Stimulated activated CD8-positive, alpha-beta memory T cell treated with anti-CD3 and anti-CD28 coated beads, Interleukin-15, amount 100 ng/mL, for 4 hours (primary cell): ENCODE measurements at regions not wholly inside any gene's neighbourhood (a gene's known extent, or its start where the extent isn't known, plus 50 kb on each side); places are given as distances from the start of the nearest gene placed in this dataset.

Experiments
- DNase-seq, 2 donors: peaks; one replicate each; pipeline ENCODE4 v3.0.0-alpha.2; 2020; ENCODE audit warnings: low read depth in 2 of 2

DNA sequence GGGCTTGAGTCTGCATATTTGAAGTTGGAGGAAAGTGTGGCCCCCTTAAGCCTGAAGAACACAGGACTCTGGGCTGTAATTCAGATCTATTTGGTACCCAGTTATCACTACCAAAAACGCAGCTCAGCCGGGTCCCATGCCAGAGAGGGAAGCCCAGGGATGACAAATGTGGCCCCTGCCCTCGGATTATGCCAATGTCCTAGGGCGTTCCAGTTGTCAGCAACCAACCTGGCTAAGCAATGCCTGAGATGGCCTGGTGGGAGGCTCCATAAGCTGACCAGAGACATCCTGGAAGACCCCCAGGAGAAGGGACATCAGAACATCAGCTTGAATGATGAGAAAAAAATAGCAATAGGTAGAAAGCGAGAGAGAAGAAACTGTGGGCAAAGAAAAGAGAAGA, 79.6 kb upstream of the UQCRFS1 start:
- DNase-seq: no peak

DNA sequence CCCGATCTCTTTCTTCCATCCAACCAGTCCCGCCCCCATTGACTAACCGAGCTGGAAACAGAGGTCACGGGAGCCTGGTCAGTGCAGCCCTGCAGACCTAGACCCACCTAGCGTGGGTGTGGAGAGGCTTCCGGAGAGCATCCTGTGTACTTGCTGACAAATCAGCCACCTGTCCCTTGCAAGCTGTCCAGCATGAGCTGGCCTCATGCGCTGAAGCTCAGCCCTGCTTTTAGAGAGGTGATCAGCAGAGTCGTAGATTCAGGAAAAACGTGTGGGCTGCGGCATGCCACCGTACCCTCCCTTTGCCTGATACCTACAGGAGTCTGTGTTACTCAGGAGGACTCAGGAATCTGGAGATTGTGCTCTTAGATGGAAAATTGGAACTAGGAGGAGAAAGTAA, 80.3 kb upstream of the UQCRFS1 start:
- no peak for DNase-seq

DNA sequence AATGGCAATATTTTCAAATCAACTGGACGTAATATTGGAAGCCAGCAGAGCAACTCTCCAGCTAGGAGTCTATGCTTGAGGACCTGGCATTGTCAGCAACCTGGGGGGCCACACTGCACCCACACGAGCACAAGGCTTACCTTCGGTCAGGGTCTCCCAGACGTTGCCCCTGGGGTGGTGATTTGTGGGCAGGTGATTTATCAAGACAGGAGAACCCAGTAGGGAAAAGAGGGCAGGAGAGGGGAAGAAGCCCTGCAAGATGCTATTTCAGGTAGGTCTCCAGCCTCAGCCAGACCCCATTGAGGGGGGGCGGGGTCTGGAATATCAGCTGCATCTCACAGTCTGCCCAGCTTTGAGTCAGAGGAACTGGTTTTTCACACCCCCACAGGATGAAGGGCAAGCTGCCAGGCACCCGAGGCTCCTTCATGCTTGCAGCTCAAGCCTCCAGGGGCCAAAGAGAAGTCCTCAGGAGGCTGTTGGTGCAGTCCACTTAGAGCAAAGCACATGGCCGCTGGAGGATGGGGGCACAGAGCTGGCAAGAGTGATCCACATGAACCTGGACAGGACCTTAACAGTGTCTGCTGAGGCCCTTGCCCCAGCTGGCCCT, 80.9 kb upstream of the UQCRFS1 start:
- DNase-seq: no peak

DNA sequence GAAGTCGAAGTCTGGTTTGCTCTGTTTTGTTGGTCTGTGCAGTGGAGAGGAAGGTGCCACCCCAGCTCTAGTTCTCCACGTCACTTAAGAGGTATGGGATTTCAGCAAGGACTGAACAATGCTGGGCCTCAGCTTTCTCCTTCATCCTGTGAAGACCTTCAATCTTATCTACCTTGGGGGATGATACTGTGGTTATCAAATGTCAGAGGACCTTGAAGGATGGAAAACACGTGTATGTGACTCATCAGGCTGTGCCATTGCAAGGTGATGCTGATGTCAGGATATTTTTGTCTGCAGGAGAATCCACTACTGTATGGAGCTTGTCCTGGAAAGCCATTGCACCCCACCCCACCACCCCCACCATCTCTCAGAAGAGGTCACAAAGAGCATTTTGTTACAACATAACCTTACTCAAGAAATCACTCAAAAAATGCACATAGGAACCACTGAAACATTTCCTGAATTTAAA, 81.4 kb upstream of the UQCRFS1 start:
- DNase-seq: no peak

DNA sequence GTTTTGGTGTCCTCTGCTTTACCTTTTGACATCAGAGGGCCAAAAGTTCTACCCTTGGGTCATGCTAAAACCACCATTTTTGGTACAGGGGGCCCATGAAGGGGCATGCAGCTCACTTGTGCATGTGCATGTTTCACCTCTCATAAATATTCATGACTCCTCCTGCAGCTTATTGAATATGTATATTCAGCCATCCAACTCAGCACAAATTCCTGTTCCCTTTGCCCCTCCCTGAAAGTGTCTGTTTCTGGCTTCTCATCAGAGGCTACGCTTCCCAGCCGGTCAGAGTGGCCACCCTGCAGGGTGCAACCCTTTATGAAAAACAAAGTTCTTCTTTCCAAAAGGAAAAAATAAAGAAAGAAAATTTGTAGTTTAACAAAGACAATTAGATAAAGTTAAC, 82.3 kb upstream of the UQCRFS1 start:
- no peak for DNase-seq

DNA sequence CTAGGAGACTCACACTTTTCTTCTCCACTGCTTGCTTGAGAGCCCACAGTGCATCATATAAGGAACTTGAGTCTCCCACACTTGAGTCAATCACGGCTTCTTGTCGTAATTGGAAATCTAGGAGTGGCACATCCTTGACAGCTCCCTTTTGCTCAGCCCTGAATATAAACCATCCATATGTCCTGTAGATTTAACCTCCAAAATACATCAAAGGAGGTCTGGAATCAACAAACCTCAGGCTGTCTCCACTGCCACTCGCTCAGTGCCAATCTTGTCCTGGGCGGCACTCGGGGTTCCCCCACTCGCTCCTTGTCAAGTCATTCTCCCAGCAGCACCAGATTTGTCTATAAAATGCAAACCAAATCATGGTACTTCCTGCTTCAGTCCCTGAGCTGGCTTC, 84.4 kb upstream of the UQCRFS1 start:
- DNase-seq: no peak

DNA sequence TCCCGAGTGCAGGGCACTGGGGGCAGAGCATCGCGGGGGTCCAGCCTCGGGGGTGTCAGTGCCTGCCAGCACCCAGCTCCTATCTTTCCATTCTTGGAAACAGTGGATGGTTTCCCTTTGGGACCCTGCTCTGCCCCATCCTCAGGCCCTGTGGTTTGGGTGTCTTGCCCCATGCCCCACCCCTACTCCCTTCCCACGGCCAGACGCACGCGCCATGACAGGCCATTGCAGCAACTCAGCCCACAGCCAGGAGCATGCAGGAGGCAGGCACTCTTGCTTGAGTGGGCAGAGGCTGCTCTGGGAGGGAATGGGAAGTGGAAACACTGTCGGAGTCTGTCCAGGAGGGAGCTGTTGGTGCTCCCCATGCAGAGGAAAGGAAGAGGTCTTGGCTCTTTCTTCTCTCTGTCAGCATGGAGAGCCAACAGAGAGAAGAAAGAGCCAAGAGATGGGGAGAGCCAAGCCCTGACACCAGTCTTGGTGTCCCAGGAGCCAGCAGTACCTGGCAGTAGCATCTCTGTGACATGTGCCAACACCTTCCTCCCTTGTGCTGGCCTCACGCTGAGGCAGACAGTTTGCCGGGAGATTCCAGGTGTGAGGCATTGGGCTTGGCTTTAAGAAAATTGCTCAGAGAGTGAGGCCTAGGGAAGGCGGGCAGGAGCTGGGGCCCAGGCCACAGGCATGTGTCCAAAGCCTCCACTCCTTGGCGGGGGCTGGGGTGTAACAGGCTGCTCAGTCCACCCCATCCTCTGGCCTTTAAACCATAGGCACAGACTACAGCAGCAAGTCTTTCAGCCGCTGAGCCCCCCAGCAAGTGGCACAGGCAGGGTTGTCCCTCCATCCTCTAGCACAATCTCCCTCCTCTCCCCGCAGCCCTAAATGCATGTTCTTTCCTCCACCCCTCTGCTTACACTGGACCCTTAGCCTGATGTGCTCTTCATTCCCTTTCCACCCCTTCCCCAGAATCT, 86.7 kb upstream of the UQCRFS1 start:
- no peak for DNase-seq

DNA sequence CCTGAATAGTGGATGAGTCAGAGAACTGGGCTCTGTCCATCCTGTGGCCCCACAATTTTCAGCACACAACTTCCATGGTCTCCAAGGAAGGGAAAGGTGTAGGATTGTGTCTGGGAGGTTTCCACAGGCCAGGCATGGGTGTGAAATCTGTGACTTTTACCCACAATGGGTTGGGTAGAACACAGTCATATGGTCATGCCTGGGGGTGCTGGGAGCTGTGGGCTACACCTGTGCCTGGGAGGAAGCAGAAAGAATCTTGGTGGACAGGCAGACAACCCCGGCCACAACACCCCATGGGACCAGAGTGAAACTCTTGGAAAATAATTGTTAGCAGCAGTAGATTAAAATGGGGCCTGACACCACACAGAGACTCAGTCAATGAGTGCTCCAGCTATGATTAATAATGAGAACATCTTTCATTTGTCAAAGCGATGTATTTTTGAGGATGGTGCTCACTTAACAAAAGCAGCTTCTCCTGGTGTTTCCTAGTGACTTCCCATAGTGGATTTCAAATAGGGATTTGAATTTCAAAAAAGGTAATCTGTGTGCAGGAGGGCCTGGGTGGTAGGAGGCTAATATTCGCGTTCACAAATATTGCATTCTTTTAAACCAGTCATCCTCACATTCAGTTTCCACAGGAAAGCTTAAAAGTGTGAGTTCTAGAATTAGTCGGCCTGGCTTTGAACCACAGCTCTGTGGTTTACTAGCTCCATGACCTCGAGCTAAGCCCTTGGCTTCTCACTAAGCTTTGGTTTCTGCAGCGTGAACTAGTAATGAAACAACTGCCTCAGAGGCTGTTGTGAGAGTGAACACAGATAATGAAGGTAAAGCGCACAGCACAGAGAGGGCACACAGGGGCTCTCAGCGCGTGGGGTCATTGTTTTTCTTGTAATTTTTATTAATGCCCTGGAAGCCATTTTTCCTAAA, 89.3 kb upstream of the UQCRFS1 start:
- no peak for DNase-seq

DNA sequence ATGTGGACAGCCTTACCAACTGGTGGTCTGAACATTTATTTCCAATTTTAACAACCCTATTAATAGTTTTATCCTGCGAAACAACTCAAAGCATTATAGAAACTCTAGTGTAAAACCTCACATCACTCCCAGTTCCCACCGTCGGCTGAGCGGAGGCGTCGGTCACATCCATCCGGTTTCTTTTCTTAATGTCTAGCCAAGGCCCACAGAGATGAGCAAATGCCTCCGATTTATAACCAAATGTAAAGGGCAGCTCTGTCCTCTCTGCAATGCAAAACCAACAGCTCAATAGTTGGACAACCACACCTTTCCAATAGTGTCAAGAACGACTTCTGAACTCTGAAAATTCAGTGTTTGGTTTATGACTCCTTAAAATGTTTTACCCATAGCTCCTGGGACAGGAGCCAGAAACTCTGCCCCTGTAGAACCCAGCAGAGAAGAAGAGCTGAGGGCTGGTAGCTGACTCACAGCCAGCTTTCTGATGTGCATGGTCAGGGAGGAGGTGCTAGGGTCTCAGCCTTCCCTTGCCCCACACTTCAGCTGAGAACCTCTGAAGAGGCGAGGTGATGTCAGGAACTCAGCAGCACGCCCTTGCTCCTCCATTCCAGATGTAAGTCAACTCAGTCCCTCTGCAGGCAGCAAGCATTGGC, 90.2 kb upstream of the UQCRFS1 start:
- no peak for DNase-seq

DNA sequence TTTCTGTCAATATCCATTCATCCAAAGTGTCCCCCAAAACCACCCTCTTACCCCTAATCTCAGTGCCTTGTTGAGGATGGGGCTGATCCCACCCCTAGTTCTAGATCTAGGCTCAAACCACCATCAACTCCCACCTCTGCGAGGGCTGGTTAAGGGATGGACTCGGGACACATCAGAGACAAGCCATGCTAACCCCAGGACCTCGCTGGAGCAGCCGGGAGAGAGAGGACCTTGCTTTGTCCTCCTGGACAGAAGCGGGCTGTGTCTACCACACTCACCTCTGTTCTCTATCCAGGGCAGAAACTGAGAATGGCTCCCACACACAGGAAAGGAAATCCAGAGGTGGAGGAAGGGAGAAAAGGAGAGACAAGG, 90.8 kb upstream of the UQCRFS1 start:
- no peak for DNase-seq

DNA sequence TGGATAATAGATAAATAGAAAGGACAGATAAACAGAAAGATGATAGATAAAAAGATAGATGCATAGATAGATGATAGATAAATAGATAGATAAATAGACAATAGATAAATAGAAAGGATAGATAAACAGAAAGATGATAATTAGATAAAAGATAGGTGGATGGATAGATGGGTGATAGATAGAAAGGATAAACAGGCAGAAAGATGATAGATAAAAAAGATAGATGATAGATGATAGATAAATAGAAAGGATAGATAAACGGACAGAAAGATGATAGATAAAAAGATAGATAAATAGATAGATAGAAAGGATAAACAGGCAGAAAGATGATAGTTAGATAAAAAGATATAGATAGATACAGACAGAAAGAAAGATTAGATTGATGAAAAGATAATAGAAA, 92.3 kb upstream of the UQCRFS1 start:
- no peak for DNase-seq

DNA sequence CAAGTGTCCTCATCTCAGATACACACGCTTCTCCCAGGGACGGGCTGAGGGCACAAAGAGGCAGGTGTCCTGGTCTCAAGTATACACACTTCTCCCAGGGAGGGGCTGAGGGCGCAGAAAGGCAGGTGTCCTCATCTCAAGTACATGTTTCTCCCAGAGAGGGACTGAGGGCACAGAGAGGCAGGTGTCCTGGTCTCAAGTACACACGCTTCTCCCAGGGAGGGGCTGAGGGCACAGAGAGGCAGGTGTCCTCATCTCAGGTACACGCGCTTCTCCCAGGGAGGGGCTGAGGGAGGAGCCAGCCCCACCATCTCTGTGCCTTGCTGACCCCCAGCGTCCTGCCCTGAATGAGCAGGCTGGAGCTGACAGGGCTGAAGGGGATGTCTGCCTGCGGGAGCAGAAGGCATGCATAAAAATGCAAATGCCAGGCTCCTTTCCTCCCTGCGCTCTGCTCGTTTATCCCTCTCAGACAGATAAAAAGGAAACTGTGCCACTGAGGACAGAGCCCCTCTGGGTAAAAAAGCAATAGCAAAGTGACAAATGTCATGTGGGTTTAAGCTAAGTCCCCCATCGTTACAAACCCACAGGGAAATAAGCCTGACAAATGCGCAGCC, 96.1 kb upstream of the UQCRFS1 start:
- no peak for DNase-seq

DNA sequence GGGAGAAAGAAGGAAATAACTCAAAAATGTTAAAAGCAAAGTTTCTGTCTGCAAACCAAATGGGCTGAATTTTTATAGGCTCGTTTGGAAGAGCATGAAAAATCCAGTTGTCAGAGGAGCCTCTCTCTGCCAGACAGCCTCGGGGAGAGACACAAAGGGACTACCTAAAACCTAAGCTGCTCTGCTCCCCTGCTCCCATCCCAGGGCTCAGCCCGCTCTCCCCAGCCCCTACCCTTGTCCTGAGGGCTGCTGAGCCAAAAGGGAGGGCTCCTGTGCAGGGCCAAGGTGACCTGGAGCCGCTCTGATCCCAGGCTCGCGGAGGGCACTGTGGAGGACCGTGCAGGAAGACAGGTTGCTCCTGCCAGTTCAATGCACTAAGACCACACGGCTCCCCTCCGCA, 96.7 kb upstream of the UQCRFS1 start:
- DNase-seq: no peak

DNA sequence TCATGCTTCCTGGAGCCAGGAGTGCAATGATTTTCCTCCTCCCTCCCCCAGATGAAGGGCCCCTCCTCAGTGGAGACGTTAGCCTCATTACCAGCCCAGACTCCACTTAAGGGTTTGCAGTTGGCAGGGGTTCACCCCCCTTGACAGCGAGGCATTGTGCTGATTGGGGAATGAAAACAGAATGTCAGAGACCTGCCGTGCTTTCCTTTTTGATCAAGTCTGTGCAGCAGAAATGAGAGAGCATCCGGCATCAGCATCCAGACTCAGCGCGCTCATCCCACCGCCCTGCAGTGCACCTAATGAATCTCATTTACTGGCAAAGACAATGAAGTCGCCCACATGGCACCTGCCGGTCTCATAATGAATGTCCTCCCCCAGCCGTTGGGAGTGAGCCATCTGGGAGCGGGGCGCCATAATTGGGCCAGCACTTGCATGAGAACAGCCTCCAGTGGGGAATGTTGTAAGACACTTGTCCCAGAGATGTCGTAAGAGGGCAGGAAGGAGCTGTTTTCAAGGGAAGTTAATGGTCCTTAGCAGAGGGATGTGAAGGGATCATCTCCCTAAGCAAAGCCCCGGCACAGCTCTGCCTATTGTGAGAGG, 98.3 kb upstream of the UQCRFS1 start:
- DNase-seq: no peak

DNA sequence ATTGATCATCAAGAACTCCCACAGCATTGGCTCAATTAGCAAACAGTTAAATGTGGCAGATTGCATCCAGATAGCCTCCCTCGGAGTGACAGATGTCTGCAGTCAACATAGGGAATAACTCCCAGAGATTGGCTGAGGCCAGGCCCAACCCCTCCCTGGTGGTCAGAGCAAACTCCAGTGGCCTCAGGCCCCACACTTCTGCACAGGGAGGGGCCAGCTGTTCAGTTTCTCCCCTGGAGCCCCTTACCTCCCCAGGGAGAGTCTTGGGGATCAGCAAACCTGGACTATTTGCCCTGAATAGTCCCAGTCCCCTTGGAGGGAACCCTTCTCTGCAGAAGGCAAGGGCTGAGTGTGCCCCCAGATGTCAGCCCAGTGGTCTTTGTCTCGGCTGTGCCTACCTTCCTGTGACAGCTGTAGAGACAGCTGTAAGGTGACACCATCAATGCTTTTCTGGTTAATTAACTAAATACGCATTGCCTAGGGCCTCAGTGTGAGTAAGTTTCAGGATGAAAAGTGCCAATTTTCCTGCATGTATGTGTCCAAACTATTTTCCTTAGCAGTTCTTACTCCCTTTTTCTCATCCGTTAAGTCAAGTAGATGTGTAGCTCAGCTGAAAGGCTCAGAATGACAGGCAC, 102.7 kb upstream of the UQCRFS1 start:
- DNase-seq: no peak

DNA sequence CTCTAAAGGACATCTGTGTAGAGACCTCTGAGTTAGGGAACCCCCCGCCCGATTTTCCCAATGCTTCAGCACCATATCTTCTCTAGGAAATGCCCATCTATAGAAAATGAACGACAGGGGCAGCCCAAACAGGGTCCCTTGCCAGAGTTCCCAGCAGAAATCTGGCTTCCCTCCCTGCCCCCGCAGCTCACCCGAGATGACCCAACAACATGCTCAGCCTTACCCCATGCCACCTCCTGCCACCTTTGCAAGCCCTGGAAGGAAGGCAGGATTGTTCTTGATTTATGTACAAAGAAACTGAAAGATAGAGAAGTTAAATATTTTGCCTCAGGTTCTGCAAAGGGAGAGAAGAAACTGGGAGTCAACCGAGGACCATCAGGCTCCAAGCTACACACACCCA, 105.6 kb upstream of the UQCRFS1 start:
- no peak for DNase-seq

DNA sequence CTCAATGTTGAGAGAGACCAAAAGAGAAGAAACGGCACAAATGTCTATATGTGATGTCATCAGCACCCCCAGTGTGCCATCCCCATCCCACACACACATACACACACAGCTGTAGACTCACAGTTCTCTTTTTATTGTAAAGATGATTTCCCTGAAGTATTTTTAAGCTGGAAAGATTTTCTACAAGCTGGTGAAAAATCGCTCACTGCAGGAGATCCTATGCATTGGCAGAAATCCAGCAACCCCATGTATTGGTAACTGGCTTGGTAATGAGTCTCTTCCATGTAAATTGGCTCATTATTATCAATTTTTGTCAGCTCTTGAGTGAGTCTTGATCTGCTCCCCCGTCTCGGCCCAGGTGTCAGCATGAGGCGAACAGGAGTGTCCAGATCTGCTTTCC, 107.1 kb upstream of the UQCRFS1 start:
- DNase-seq: no peak

DNA sequence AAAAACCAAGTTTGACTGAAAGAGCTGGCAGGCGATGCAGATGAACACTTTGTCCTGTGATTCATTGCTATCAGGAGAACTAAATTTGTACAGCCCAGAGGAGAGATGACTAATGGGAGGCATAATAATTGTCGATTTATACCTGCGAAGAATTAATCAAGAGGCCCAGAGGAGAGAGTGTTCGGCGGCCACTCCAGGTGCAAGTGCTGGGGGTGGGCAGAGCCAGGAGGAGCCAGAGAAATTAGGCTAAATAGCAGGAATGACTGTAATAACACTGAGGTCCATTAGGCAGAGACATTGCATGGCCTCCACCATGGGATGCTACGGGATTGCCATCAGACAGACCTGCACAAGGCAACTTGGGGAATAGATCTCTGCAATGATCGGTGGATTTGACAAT, 107.7 kb upstream of the UQCRFS1 start:
- DNase-seq: no peak

DNA sequence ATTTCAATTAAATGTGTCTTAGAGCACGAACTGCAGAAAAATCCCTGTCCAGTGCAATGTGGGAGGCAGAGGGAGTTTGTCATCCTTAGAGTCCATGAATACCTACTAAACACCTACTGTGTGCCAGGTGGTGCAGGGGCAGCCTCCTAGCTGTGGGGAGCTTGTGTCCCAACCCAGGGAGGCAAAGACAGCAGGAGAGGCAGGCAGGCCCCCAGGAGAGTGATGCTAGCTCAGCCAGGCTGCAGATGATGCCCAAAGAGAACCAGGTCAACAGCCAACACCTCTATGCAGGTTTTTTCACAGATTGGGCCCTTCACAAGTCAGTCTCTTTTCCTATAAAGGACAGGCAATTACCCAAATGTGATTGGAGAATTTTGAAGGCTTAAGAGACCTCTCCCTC, 108.2 kb upstream of the UQCRFS1 start:
- DNase-seq: no peak

DNA sequence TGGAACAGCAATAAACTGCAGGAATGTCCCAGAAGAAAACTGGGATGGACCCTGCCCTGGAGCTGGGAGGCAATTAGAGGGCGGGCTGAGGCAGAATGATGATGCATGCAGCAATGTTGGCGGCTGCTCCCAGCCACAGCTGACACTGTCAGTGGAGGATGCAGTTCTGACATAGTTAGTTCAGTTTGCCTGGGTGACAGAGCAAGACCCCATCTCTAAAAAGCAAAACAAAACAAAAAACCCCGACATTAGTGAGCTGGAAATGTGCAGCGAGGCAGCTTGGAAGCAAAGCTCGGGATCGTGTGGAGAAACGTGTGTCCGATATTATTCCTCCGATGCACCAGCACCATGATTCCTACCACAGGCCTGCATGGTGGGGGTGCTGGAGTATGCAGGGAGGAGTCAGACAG, 110.1 kb upstream of the UQCRFS1 start:
- DNase-seq: no peak
